H9 (cell line): ENCODE measurements at regions not wholly inside any gene's neighbourhood (a gene's known extent, or its start where the extent isn't known, plus 50 kb on each side); places are given as distances from the start of the nearest gene placed in this dataset.

ENCODE experiments used
- DNase-seq: peaks from one replicate; pipeline ENCODE4 v3.0.0-alpha.2; 2017
- H2AFZ ChIP-seq: one replicate; pipeline ENCODE4 v1.6.1; 2013; ENCODE audit warnings: mild to moderate bottlenecking, low read length, control low read depth, moderate library complexity
- H2AK5ac ChIP-seq: 2 replicates; pipeline ENCODE4 v1.6.1; 2013; ENCODE audit warnings: low read length, control low read depth, mixed read lengths; ENCODE audit not compliant: insufficient read length
- H2BK120ac ChIP-seq: one replicate; pipeline ENCODE4 v1.6.1; 2013; ENCODE audit warnings: low read depth, mild to moderate bottlenecking, low read length, control low read depth, inconsistent platforms; ENCODE audit not compliant: poor library complexity, severe bottlenecking
- H2BK12ac ChIP-seq: 2 replicates; pipeline ENCODE4 v1.6.1; 2013; ENCODE audit warnings: low read length, control low read depth, mixed read lengths, low read depth; ENCODE audit not compliant: insufficient read length
- H2BK15ac ChIP-seq: 2 replicates; pipeline ENCODE4 v1.6.1; 2013; ENCODE audit warnings: low read depth, low read length, control low read depth
- H2BK20ac ChIP-seq: one replicate; pipeline ENCODE4 v1.6.1; 2013; ENCODE audit warnings: low read depth, mild to moderate bottlenecking, low read length, control low read depth, inconsistent platforms; ENCODE audit not compliant: poor library complexity, severe bottlenecking
- H2BK5ac ChIP-seq: 2 replicates; pipeline ENCODE4 v1.6.1; 2013; ENCODE audit warnings: low read length, control low read depth, mixed read lengths; ENCODE audit not compliant: insufficient read length
- H3K14ac ChIP-seq: 2 replicates; pipeline ENCODE4 v1.6.1; 2013; ENCODE audit warnings: low read length, control low read depth; ENCODE audit not compliant: insufficient read depth
- H3K18ac ChIP-seq: 2 replicates; pipeline ENCODE4 v1.6.1; 2013; ENCODE audit warnings: low read depth, mild to moderate bottlenecking, mixed read lengths, low read length, control low read depth; ENCODE audit not compliant: insufficient read length
- H3K23ac ChIP-seq: 2 replicates; pipeline ENCODE4 v1.6.1; 2013; ENCODE audit warnings: low read length, control low read depth, mixed read lengths, low read depth; ENCODE audit not compliant: insufficient read length
- H3K23me2 ChIP-seq: 2 replicates; pipeline ENCODE4 v1.6.1; 2013; ENCODE audit warnings: low read depth, mild to moderate bottlenecking, mixed read lengths, low read length, control low read depth; ENCODE audit not compliant: insufficient read length, poor library complexity, severe bottlenecking
- H3K27ac ChIP-seq: 2 replicates; pipeline ENCODE4 v1.5.1; 2013; ENCODE audit warnings: low read length, control low read depth, mixed read lengths, low read depth; ENCODE audit not compliant: insufficient read length
- H3K27me3 ChIP-seq: 2 replicates; pipeline ENCODE4 v1.6.1; 2013; ENCODE audit warnings: low read length, control low read depth, inconsistent platforms; ENCODE audit not compliant: insufficient read depth
- H3K4ac ChIP-seq: 2 replicates; pipeline ENCODE4 v1.6.1; 2013; ENCODE audit warnings: low read depth, mild to moderate bottlenecking, control low read depth, inconsistent platforms, low read length, moderate library complexity
- H3K4me1 ChIP-seq: 2 replicates; pipeline ENCODE4 v1.6.1; 2013; ENCODE audit warnings: low read length, control low read depth, inconsistent platforms; ENCODE audit not compliant: insufficient read depth
- H3K4me2 ChIP-seq: 2 replicates; pipeline ENCODE4 v1.6.1; 2013; ENCODE audit warnings: low read length, control low read depth, mixed read lengths; ENCODE audit not compliant: insufficient read length, insufficient read depth
- H3K56ac ChIP-seq: 2 replicates; pipeline ENCODE4 v1.6.1; 2013; ENCODE audit warnings: low read depth, mild to moderate bottlenecking, mixed read lengths, low read length, control low read depth; ENCODE audit not compliant: insufficient read length
- H3K79me1 ChIP-seq: 2 replicates; pipeline ENCODE4 v1.6.1; 2013; ENCODE audit warnings: low read depth, mild to moderate bottlenecking, moderate library complexity, low read length, control low read depth, inconsistent platforms; ENCODE audit not compliant: insufficient read depth, poor library complexity, severe bottlenecking
- H3K79me2 ChIP-seq: 2 replicates; pipeline ENCODE4 v1.6.1; 2013; ENCODE audit warnings: low read length, control low read depth, inconsistent platforms; ENCODE audit not compliant: insufficient read depth
- H3K9ac ChIP-seq: 2 replicates; pipeline ENCODE4 v1.6.1; 2013; ENCODE audit warnings: low read length, control low read depth, mixed read lengths; ENCODE audit not compliant: insufficient read length; ENCODE audit errors: extremely low read depth
- H3K9me3 ChIP-seq: one replicate; pipeline ENCODE4 v1.6.1; 2013; ENCODE audit warnings: low read depth, low read length, inconsistent platforms; ENCODE audit not compliant: control insufficient read depth
- H3T11ph ChIP-seq: one replicate; pipeline ENCODE4 v1.6.1; 2013; ENCODE audit warnings: mild to moderate bottlenecking, low read length, control low read depth, inconsistent platforms
- H4K20me1 ChIP-seq: one replicate; pipeline ENCODE4 v1.6.1; 2013; ENCODE audit not compliant: control insufficient read depth, insufficient read length, insufficient read depth
- H4K5ac ChIP-seq: 2 replicates; pipeline ENCODE4 v1.6.1; 2013; ENCODE audit warnings: low read depth, mild to moderate bottlenecking, mixed read lengths, low read length, control low read depth; ENCODE audit not compliant: insufficient read length
- H4K8ac ChIP-seq: replicated peaks from 2 replicates; pipeline ENCODE4 v1.6.1; 2013; ENCODE audit warnings: low read length, control low read depth, mixed read lengths, low read depth; ENCODE audit not compliant: insufficient read length
- H4K91ac ChIP-seq: 2 replicates; pipeline ENCODE4 v1.6.1; 2013; ENCODE audit warnings: low read depth, mild to moderate bottlenecking, moderate library complexity, mixed read lengths, low read length, control low read depth; ENCODE audit not compliant: insufficient read length
- H3K27ac Mint-ChIP-seq, 3 experiments: 2 replicates in 2 of 3; 3 replicates in 1 of 3; pipeline ENCODE4 v1.8.0; 2020 to 2021; ENCODE audit warnings: mixed read lengths in 3 of 3, mild to moderate bottlenecking in 1 of 3, moderate library complexity in 1 of 3
- H3K27me3 Mint-ChIP-seq: 2 replicates; pipeline ENCODE4 v1.8.0; 2021; ENCODE audit warnings: low read depth, mild to moderate bottlenecking, moderate library complexity, mixed read lengths
- H3K36me3 Mint-ChIP-seq, 3 experiments: 2 replicates in 2 of 3; 3 replicates in 1 of 3; pipeline ENCODE4 v1.8.0; 2020 to 2021; ENCODE audit warnings: low read depth in 3 of 3, mixed read lengths in 3 of 3; ENCODE audit not compliant: insufficient read depth in 1 of 3
- H3K4me1 Mint-ChIP-seq, 2 experiments: 2 replicates each; pipeline ENCODE4 v1.8.0; 2020; ENCODE audit warnings: mixed read lengths in 2 of 2
- H3K4me3 Mint-ChIP-seq, 2 experiments: 2 replicates in 1 of 2; 3 replicates in 1 of 2; pipeline ENCODE4 v1.8.0; 2020 to 2021; ENCODE audit warnings: mild to moderate bottlenecking in 2 of 2, mixed read lengths in 2 of 2, moderate library complexity in 1 of 2
- H3K9me3 Mint-ChIP-seq, 2 experiments: 2 replicates in 1 of 2; 3 replicates in 1 of 2; pipeline ENCODE4 v1.8.0; 2020; ENCODE audit warnings: mild to moderate bottlenecking in 2 of 2, mixed read lengths in 2 of 2, moderate library complexity in 1 of 2
- TF ChIP-seq, protein P1 (sequence below): fragments of 200-600 bp; sonication (generic); conservative IDR thresholded peaks from 3 replicates; pipeline ENCODE4 v1.8.0; 2021; ENCODE audit warnings: antibody characterized with exemption, mild to moderate bottlenecking

DNA sequence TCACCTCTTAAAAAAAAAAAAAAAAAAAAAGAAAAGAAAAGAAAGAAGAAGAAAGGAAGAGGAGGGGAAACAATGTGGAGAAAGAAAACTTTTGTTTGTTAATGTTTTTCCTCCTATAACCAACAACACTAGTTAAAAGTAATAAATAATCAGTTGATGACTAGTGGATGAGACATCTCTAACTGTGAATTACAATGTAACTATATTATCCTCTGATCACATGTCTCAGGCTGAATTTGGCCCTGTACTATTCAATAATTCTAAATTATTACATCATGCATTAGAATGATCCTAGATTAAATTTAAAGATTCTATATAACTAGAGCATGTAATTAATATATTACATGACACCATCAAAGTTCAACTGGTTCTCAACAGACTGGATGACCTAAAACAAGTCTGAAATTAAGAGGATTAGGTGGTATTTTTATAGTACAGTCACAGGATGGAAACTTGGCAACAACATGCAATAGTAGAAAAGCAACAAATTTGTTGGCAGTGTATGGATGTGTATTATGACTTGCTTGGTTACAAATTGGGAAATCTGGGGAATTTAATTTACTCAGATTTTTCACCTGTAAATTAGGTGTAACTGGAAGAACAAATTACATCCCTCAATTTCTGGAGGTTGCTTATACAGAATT lies 269.3 kb upstream of the SETBP1 start:
- H3K23ac ChIP-seq = no peak overlapping the region
- Mint-ChIP-seq H3K27ac (no peak overlapping the region), H3K4me3 (no peak overlapping the region), H3K4me1 (no peaks in the 10 kb centered on the region), H3K27me3 (no peaks in the 10 kb centered on the region), H3K9me3 (peaks cover 5 to 10% of the 10 kb centered on the region in 2 experiments), H3K36me3 (peaks cover 0 to 2% (median 0%) of the 10 kb centered on the region in 3 experiments; a peak in 1 of 7 replicates)
- TF ChIP-seq, protein P1, sequence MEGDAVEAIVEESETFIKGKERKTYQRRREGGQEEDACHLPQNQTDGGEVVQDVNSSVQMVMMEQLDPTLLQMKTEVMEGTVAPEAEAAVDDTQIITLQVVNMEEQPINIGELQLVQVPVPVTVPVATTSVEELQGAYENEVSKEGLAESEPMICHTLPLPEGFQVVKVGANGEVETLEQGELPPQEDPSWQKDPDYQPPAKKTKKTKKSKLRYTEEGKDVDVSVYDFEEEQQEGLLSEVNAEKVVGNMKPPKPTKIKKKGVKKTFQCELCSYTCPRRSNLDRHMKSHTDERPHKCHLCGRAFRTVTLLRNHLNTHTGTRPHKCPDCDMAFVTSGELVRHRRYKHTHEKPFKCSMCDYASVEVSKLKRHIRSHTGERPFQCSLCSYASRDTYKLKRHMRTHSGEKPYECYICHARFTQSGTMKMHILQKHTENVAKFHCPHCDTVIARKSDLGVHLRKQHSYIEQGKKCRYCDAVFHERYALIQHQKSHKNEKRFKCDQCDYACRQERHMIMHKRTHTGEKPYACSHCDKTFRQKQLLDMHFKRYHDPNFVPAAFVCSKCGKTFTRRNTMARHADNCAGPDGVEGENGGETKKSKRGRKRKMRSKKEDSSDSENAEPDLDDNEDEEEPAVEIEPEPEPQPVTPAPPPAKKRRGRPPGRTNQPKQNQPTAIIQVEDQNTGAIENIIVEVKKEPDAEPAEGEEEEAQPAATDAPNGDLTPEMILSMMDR = no peak
- DNase-seq = no peak
- no peak overlapping the region for H2BK20ac ChIP-seq
- no peak overlapping the region for H4K5ac ChIP-seq
- H3K9me3 ChIP-seq = no peaks in the 10 kb centered on the region
- no peak overlapping the region for H2AK5ac ChIP-seq
- no peak overlapping the region for H2BK5ac ChIP-seq
- H3K27me3 ChIP-seq = no peaks in the 10 kb centered on the region
- H3K14ac ChIP-seq = no peak overlapping the region
- H3K4me1 ChIP-seq = no peaks in the 10 kb centered on the region
- no peak overlapping the region for H2BK15ac ChIP-seq
- no peak overlapping the region for H2BK120ac ChIP-seq
- H4K91ac ChIP-seq = no peak overlapping the region
- H3K27ac ChIP-seq = no peak overlapping the region
- no peak overlapping the region for H2BK12ac ChIP-seq
- no peak overlapping the region for H3T11ph ChIP-seq
- H3K79me2 ChIP-seq = no peaks in the 10 kb centered on the region
- no peak overlapping the region for H3K9ac ChIP-seq
- no peaks in the 10 kb centered on the region for H3K23me2 ChIP-seq
- no peaks in the 10 kb centered on the region for H4K20me1 ChIP-seq
- no peak overlapping the region for H3K4me2 ChIP-seq
- no peak overlapping the region for H4K8ac ChIP-seq
- H3K4ac ChIP-seq = no peak overlapping the region
- no peak overlapping the region for H3K56ac ChIP-seq
- no peak overlapping the region for H3K18ac ChIP-seq
- H3K79me1 ChIP-seq = no peaks in the 10 kb centered on the region
- H2AFZ ChIP-seq = no peak overlapping the region
